Calu3 (cell line): ENCODE measurements at regions not wholly inside any gene's neighbourhood (a gene's known extent, or its start where the extent isn't known, plus 50 kb on each side); places are given as distances from the start of the nearest gene placed in this dataset.

Source experiments
- BruUV-seq: library from RNA; stranded (reverse); fragments of 400-500 nt; replicated peaks from 2 replicates; lab custom pipeline; 2021; lab: Mats Ljungman, UMichigan
- CTCF ChIA-PET: fragments of 300-600 bp; sonication (Branson Sonifier 250); formaldehyde crosslinking; loops from one replicate; lab custom pipeline; 2022; ENCODE audit warnings: antibody characterized with exemption; lab: Charles Lee
- DNase-seq: peaks from one replicate; pipeline ENCODE4 v3.0.0; 2022
- H3K27ac Mint-ChIP-seq: one replicate; pipeline ENCODE4 v1.8.0; 2022; ENCODE audit warnings: mixed read lengths; ENCODE audit not compliant: unreplicated experiment
- H3K27me3 Mint-ChIP-seq: one replicate; pipeline ENCODE4 v1.8.0; 2022; ENCODE audit warnings: mixed read lengths; ENCODE audit not compliant: unreplicated experiment
- H3K36me3 Mint-ChIP-seq: one replicate; pipeline ENCODE4 v1.8.0; 2022; ENCODE audit warnings: mild to moderate bottlenecking, moderate library complexity, mixed read lengths; ENCODE audit not compliant: insufficient read depth, unreplicated experiment
- H3K4me1 Mint-ChIP-seq: one replicate; pipeline ENCODE4 v1.8.0; 2022; ENCODE audit warnings: mild to moderate bottlenecking, low read depth, mixed read lengths; ENCODE audit not compliant: unreplicated experiment
- H3K4me3 Mint-ChIP-seq: one replicate; pipeline ENCODE4 v1.8.0; 2022; ENCODE audit warnings: mild to moderate bottlenecking, low read depth, moderate library complexity, mixed read lengths; ENCODE audit not compliant: unreplicated experiment
- H3K9me3 Mint-ChIP-seq: one replicate; pipeline ENCODE4 v1.8.0; 2022; ENCODE audit warnings: low read depth, mixed read lengths; ENCODE audit not compliant: unreplicated experiment
- CTCF ChIP-seq: fragments of 200-600 bp; IDR thresholded peaks from one replicate; pipeline ENCODE4 v1.8.0; 2022; ENCODE audit warnings: antibody characterized with exemption; ENCODE audit not compliant: unreplicated experiment
- intact Hi-C: fragments of 100-400 bp; cut with micrococcal nuclease; formaldehyde crosslinking; loops from one replicate; pipeline ENCODE4 v1.10.0; 2022; ENCODE audit not compliant: unreplicated experiment

GRCh38 chr13:23488442-23488841 lies 54.9 kb upstream of the SACS start:
- intact Hi-C loops: no loop called here
- H3K27me3 Mint-ChIP-seq: no peaks in the 10 kb centered on the region
- no peak for TF ChIP-seq CTCF
- H3K4me1 Mint-ChIP-seq: no peaks in the 10 kb centered on the region
- CTCF ChIA-PET: no interaction called here
- no peak for DNase-seq
- H3K36me3 Mint-ChIP-seq: no peaks in the 10 kb centered on the region
- no peak overlapping the region for H3K27ac Mint-ChIP-seq
- peaks cover 2% of the 10 kb centered on the region for H3K9me3 Mint-ChIP-seq
- BruUV-seq: no TSS peak
- H3K4me3 Mint-ChIP-seq: no peak overlapping the region

- intact Hi-C loops: no loop called here
- Mint-ChIP-seq H3K4me1 (no peaks in the 10 kb centered on the region), H3K4me3 (no peak overlapping the region), H3K27ac (no peak overlapping the region), H3K9me3 (peaks cover 2% of the 10 kb centered on the region), H3K27me3 (no peaks in the 10 kb centered on the region), H3K36me3 (no peaks in the 10 kb centered on the region)
- CTCF ChIA-PET: no interaction called here
- DNase-seq: no peak
- no TSS peak for BruUV-seq
- TF ChIP-seq CTCF: no peak
These were observed 62.8 kb upstream of the SACS start for GRCh38 chr13:23496255-23496654.

GRCh38 chr13:23497191-23497590 lies 63.7 kb upstream of the SACS start:
- H3K27me3 Mint-ChIP-seq: no peaks in the 10 kb centered on the region
- no peak for DNase-seq
- TF ChIP-seq CTCF: no peak
- H3K4me1 Mint-ChIP-seq: no peaks in the 10 kb centered on the region
- H3K4me3 Mint-ChIP-seq: no peak overlapping the region
- CTCF ChIA-PET: no interaction called here
- no peaks in the 10 kb centered on the region for H3K36me3 Mint-ChIP-seq
- peaks cover 2% of the 10 kb centered on the region for H3K9me3 Mint-ChIP-seq
- intact Hi-C loops: no loop called here
- H3K27ac Mint-ChIP-seq: no peak overlapping the region
- no TSS peak for BruUV-seq

GRCh38 chr13:23500849-23501248 lies 67.3 kb upstream of the SACS start:
- Mint-ChIP-seq H3K4me3 (no peak overlapping the region), H3K27ac (no peak overlapping the region), H3K4me1 (peaks cover 9% of the 10 kb centered on the region), H3K9me3 (no peaks in the 10 kb centered on the region), H3K27me3 (no peaks in the 10 kb centered on the region), H3K36me3 (no peaks in the 10 kb centered on the region)
- DNase-seq: no peak
- no peak for TF ChIP-seq CTCF
- BruUV-seq: no TSS peak
- CTCF ChIA-PET: no interaction called here
- intact Hi-C loops: no loop called here
